Endothelial cell of umbilical vein (primary cell): ENCODE measurements at regions not wholly inside any gene's neighbourhood (a gene's known extent, or its start where the extent isn't known, plus 50 kb on each side); places are given as distances from the start of the nearest gene placed in this dataset.

Source experiments
- BruUV-seq: library from RNA; stranded (reverse); fragments of 400-500 nt; replicated peaks from 2 replicates; lab custom pipeline; 2021; lab: Mats Ljungman, UMichigan
- CTCF ChIA-PET: fragments of 300-600, 350-600 bp; sonication (Branson Sonifier 250); formaldehyde crosslinking; loops from one replicate; lab custom pipeline; 2021; ENCODE audit warnings: antibody characterized with exemption, inconsistent platforms; lab: Charles Lee
- POLR2A ChIA-PET: fragments of 300-600, 350-600 bp; sonication (Branson Sonifier 250); formaldehyde crosslinking; loops from one replicate; lab custom pipeline; 2021; ENCODE audit warnings: antibody characterized with exemption, inconsistent platforms; lab: Charles Lee
- DNase-seq: peaks from one replicate; pipeline ENCODE4 v3.0.0-alpha.2; 2011; ENCODE audit warnings: low read depth, low spot score
- FAIRE-seq: peaks from 2 replicates; lab custom pipeline; 2011; peaks lifted over from hg19 to GRCh38; lab: Jason Lieb, UNC
- H2AFZ ChIP-seq: 2 replicates; pipeline ENCODE4 v1.6.0; 2012; ENCODE audit warnings: low read depth, low read length, control low read depth, inconsistent platforms
- H3K27ac ChIP-seq: 2 replicates; pipeline ENCODE4 v1.5.1; 2011; ENCODE audit warnings: low read depth, mild to moderate bottlenecking, control low read depth, low read length, moderate library complexity; ENCODE audit not compliant: insufficient read depth
- H3K27me3 ChIP-seq, 2 experiments: 2 replicates each; pipeline versions ENCODE4 v1.6.0 to v1.6.1; 2011; ENCODE audit warnings: low read length in 2 of 2, mixed read lengths in 1 of 2; ENCODE audit not compliant: control insufficient read depth in 2 of 2, insufficient read depth in 2 of 2
- H3K36me3 ChIP-seq, 2 experiments: 2 replicates in 1 of 2; 3 replicates in 1 of 2; pipeline ENCODE4 v1.5.1; 2011; ENCODE audit warnings: low read length in 2 of 2, mild to moderate bottlenecking in 1 of 2, moderate library complexity in 1 of 2; ENCODE audit not compliant: control insufficient read depth in 2 of 2, insufficient read depth in 2 of 2; ENCODE audit errors: extremely low read depth in 1 of 2
- H3K4me1 ChIP-seq: 3 replicates; pipeline ENCODE4 v1.5.1; 2011; ENCODE audit warnings: mild to moderate bottlenecking, low read length; ENCODE audit not compliant: control insufficient read depth, insufficient read depth; ENCODE audit errors: extremely low read depth
- H3K4me2 ChIP-seq: 2 replicates; pipeline ENCODE4 v1.6.1; 2011; ENCODE audit warnings: low read length, control low read depth, mixed read lengths; ENCODE audit not compliant: insufficient read depth
- H3K4me3 ChIP-seq, 3 experiments: fragments of 200-600 bp in 1 of 3; sonication (generic), shearing (Covaris generic) in 1 of 3; replicated peaks in 1 of 3; 2 replicates each; pipeline ENCODE4 v1.5.1; 2011 to 2016; ENCODE audit warnings: control low read depth in 3 of 3, low read length in 3 of 3, mild to moderate bottlenecking in 2 of 3, inconsistent platforms in 1 of 3, low read depth in 1 of 3, moderate library complexity in 1 of 3; ENCODE audit not compliant: insufficient read depth in 1 of 3
- H3K79me2 ChIP-seq: 2 replicates; pipeline ENCODE4 v1.6.0; 2012; ENCODE audit warnings: low read length, inconsistent platforms; ENCODE audit not compliant: control insufficient read depth, insufficient read depth
- H3K9ac ChIP-seq: replicated peaks from 2 replicates; pipeline ENCODE3; 2011; ENCODE audit warnings: low read length, control low read depth; ENCODE audit not compliant: insufficient read depth; ENCODE audit errors: extremely low read depth
- H3K9me1 ChIP-seq: replicated peaks from 3 replicates; pipeline ENCODE4 v1.6.0; 2011; ENCODE audit warnings: mild to moderate bottlenecking, low read length; ENCODE audit not compliant: control insufficient read depth, insufficient read depth; ENCODE audit errors: extremely low read depth
- H3K9me3 ChIP-seq: replicated peaks from 2 replicates; pipeline ENCODE4 v1.5.1; 2012; ENCODE audit warnings: low read length, inconsistent platforms; ENCODE audit not compliant: control insufficient read depth, insufficient read depth
- H4K20me1 ChIP-seq: replicated peaks from 2 replicates; pipeline ENCODE3; 2011; ENCODE audit warnings: mild to moderate bottlenecking, low read length; ENCODE audit not compliant: control insufficient read depth, insufficient read depth; ENCODE audit errors: extremely low read depth
- EZH2 ChIP-seq: IDR thresholded peaks from 2 replicates; pipeline ENCODE4 v1.6.1; 2012; ENCODE audit warnings: borderline replicate concordance, low read depth, mild to moderate bottlenecking, moderate library complexity, low read length, inconsistent platforms; ENCODE audit not compliant: severe bottlenecking
- FOS ChIP-seq: IDR thresholded peaks from 2 replicates; pipeline ENCODE4 v1.6.1; 2011; ENCODE audit warnings: mild to moderate bottlenecking, low read length, moderate library complexity, borderline replicate concordance; ENCODE audit not compliant: insufficient read depth
- GATA2 ChIP-seq: IDR thresholded peaks from 2 replicates; pipeline ENCODE4 v1.7.0; 2011; ENCODE audit warnings: low read depth, mild to moderate bottlenecking, moderate library complexity, mixed read lengths, low read length; ENCODE audit not compliant: insufficient read length, insufficient read depth
- JUN ChIP-seq: IDR thresholded peaks from 2 replicates; pipeline ENCODE4 v1.6.1; 2011; ENCODE audit warnings: borderline replicate concordance, low read depth; ENCODE audit not compliant: insufficient read length, insufficient read depth
- MYC ChIP-seq: IDR thresholded peaks from one replicate; pipeline ENCODE4 v1.6.1; 2011; ENCODE audit warnings: mild to moderate bottlenecking, low read depth, low read length
- POLR2A ChIP-seq: IDR thresholded peaks from 2 replicates; pipeline ENCODE4 v1.6.1; 2012; ENCODE audit warnings: low read depth, mild to moderate bottlenecking, control low read depth, low read length
- POLR2AphosphoS5 ChIP-seq: IDR thresholded peaks from 2 replicates; pipeline ENCODE4 v1.6.1; 2012; ENCODE audit warnings: low read depth, mild to moderate bottlenecking, control low read depth, low read length, moderate library complexity; ENCODE audit not compliant: insufficient read depth
- dilution Hi-C: fragments of 300-500 bp; cut with MboI; formaldehyde crosslinking; loops from one replicate; pipeline ENCODE4 v1.15.0; 2019; ENCODE audit warnings: low sequenced_read_pairs; ENCODE audit not compliant: extremely low pct_ligation_motif_present
- intact Hi-C: fragments of 100-400 bp; cut with micrococcal nuclease; formaldehyde crosslinking; loops from one replicate; pipeline ENCODE4 v1.10.0; 2022
- TF ChIP-seq, protein P1 (sequence below): IDR thresholded peaks from 2 replicates; pipeline ENCODE4 v1.6.1; 2011; ENCODE audit not compliant: insufficient read depth, insufficient read length
- TF ChIP-seq, protein P2 (sequence below), 2 donors: IDR thresholded peaks; 1 replicate in 1 of 2; 2 replicates in 1 of 2; pipeline ENCODE4 v1.5.1; 2011; ENCODE audit warnings: low read length in 2 of 2, mild to moderate bottlenecking in 2 of 2, moderate library complexity in 2 of 2, control low read depth in 1 of 2, inconsistent platforms in 1 of 2, low read depth in 1 of 2; ENCODE audit not compliant: insufficient read depth in 1 of 2; ENCODE audit errors: extremely low read depth in 1 of 2

DNA sequence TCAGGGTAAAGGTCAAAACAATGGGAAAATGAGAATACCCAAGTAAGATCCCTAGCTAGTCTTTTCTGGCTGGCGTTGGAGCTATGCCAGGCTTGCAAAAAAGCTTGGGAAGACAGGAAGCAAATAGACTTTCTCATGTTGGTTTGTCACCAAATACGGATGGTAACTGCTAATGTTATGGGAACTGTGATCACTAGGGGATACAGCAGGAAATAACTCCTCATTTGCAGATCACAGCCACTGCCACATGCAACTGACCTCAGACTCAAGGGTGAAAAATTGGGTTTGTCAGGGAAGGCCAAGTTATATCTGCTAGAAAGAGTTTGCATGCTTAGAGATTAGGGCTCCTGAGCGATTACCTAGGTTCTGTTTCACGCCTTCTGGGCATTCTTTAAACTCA is 162.9 kb downstream of the NHLRC3 start:
- TF ChIP-seq EZH2: no peak
- TF ChIP-seq, protein P1, sequence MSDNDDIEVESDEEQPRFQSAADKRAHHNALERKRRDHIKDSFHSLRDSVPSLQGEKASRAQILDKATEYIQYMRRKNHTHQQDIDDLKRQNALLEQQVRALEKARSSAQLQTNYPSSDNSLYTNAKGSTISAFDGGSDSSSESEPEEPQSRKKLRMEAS: no peak
- TF ChIP-seq, protein P2, sequence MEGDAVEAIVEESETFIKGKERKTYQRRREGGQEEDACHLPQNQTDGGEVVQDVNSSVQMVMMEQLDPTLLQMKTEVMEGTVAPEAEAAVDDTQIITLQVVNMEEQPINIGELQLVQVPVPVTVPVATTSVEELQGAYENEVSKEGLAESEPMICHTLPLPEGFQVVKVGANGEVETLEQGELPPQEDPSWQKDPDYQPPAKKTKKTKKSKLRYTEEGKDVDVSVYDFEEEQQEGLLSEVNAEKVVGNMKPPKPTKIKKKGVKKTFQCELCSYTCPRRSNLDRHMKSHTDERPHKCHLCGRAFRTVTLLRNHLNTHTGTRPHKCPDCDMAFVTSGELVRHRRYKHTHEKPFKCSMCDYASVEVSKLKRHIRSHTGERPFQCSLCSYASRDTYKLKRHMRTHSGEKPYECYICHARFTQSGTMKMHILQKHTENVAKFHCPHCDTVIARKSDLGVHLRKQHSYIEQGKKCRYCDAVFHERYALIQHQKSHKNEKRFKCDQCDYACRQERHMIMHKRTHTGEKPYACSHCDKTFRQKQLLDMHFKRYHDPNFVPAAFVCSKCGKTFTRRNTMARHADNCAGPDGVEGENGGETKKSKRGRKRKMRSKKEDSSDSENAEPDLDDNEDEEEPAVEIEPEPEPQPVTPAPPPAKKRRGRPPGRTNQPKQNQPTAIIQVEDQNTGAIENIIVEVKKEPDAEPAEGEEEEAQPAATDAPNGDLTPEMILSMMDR (IDR thresholded peaks at IDR 0.05; ENCODE audit: extremely low read depth in 1 of 2, insufficient read depth in 1 of 2, low read depth in 1 of 2, low read length in 2 of 2): no peak
- no peak for TF ChIP-seq MYC
- no peak for TF ChIP-seq FOS
- H2AFZ ChIP-seq: no peak overlapping the region
- no peaks in the 10 kb centered on the region for H3K4me1 ChIP-seq
- peaks cover 0 to 2% of the 10 kb centered on the region in 2 experiments for H3K27me3 ChIP-seq
- H3K9ac ChIP-seq: no peak overlapping the region
- H3K9me1 ChIP-seq: no peaks in the 10 kb centered on the region
- no peaks in the 10 kb centered on the region for H3K79me2 ChIP-seq
- no peak for FAIRE-seq
- H3K9me3 ChIP-seq: no peaks in the 10 kb centered on the region
- no TSS peak for BruUV-seq
- intact Hi-C loops: no loop called here
- CTCF ChIA-PET: no interaction called here
- no peak overlapping the region for H3K27ac ChIP-seq
- no peaks in the 10 kb centered on the region for H3K36me3 ChIP-seq
- no peak overlapping the region for H3K4me2 ChIP-seq
- dilution Hi-C loops: no loop called here
- H3K4me3 ChIP-seq: no peak overlapping the region
- POLR2A ChIA-PET: no interaction called here
- H4K20me1 ChIP-seq: no peaks in the 10 kb centered on the region
- no peak for DNase-seq

DNA sequence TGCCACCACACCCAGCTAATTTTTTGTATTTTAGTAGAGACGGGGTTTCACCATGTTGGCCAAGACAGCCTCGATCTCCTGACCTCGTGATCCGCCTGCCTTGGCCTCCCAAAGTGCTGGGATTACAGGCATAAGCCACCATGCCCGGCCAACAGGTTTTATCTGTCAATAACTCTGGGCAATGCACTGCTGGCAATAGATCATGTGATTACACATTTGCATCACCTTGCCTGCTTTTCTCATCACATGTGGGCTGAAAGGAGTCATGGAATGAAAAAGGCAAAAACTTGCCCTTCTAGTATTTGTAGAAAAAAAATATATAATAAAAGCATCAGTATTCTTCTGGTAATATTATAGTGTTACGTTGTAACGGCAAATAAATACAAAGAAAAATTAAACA is 164.5 kb downstream of the NHLRC3 start:
- intact Hi-C loops (no loop called here), dilution Hi-C loops (no loop called here)
- ChIA-PET POLR2A (no interaction called here), CTCF (no interaction called here)
- Histone ChIP-seq H3K4me1 (no peaks in the 10 kb centered on the region), H2AFZ (no peak overlapping the region), H3K9me1 (no peaks in the 10 kb centered on the region), H3K27me3 (peaks cover 0 to 2% of the 10 kb centered on the region in 2 experiments), H3K4me2 (no peak overlapping the region), H3K27ac (no peak overlapping the region), H3K9me3 (no peaks in the 10 kb centered on the region), H3K79me2 (no peaks in the 10 kb centered on the region), H3K36me3 (no peaks in the 10 kb centered on the region), H4K20me1 (no peaks in the 10 kb centered on the region), H3K9ac (no peak overlapping the region), H3K4me3 (no peak overlapping the region)
- FAIRE-seq (no peak), DNase-seq (no peak)
- no peak for TF ChIP-seq EZH2
- TF ChIP-seq POLR2A: no peak
- TF ChIP-seq GATA2: no peak
- TF ChIP-seq, protein P1: no peak
- TF ChIP-seq POLR2AphosphoS5: no peak
- TF ChIP-seq JUN: no peak
- TF ChIP-seq MYC: no peak
- TF ChIP-seq FOS: no peak
- BruUV-seq: no TSS peak
